HG03103 (cell line): ENCODE measurements at regions not wholly inside any gene's neighbourhood (a gene's known extent, or its start where the extent isn't known, plus 50 kb on each side); places are given as distances from the start of the nearest gene placed in this dataset.
A peak's percentile ranks its signal among the peaks of the same experiment; 100 is the strongest.

Experiments used
- ATAC-seq: cut with Tn5 transposase; IDR thresholded peaks from one replicate; pipeline ENCODE4 v1.9.1; 2021; ENCODE audit warnings: low read depth; ENCODE audit not compliant: unreplicated experiment

- peak; percentile 88 for ATAC-seq
Measured at GRCh38 chr12:29073631-29074239, 75.3 kb upstream of the FAR2 start.

- ATAC-seq = no peak
Measured at GRCh38 chr12:29081101-29081500, 68.0 kb upstream of the FAR2 start.

- no peak for ATAC-seq
Measured at GRCh38 chr12:29082522-29082921, 66.6 kb upstream of the FAR2 start.

GRCh38 chr12:29086325-29087271 lies 62.5 kb upstream of the FAR2 start:
- ATAC-seq = no peak

GRCh38 chr12:29088611-29089219 lies 60.4 kb upstream of the FAR2 start:
- ATAC-seq = no peak
